Endothelial cell (in vitro differentiated cells): ENCODE measurements at regions not wholly inside any gene's neighbourhood (a gene's known extent, or its start where the extent isn't known, plus 50 kb on each side); places are given as distances from the start of the nearest gene placed in this dataset.

Experiments used
- DNase-seq: peaks from one replicate; pipeline ENCODE4 v3.0.0; 2021; ENCODE audit warnings: low spot score
- H3K27ac Mint-ChIP-seq: one replicate; pipeline ENCODE4 v1.8.0; 2021; ENCODE audit warnings: mixed read lengths, inconsistent platforms; ENCODE audit not compliant: unreplicated experiment
- H3K27me3 Mint-ChIP-seq: one replicate; pipeline ENCODE4 v1.8.0; 2021; ENCODE audit warnings: mild to moderate bottlenecking, moderate library complexity, mixed read lengths, inconsistent platforms; ENCODE audit not compliant: unreplicated experiment
- H3K36me3 Mint-ChIP-seq: one replicate; pipeline ENCODE4 v1.8.0; 2021; ENCODE audit warnings: mild to moderate bottlenecking, low read depth, mixed read lengths, inconsistent platforms; ENCODE audit not compliant: unreplicated experiment
- H3K4me1 Mint-ChIP-seq: one replicate; pipeline ENCODE4 v1.8.0; 2021; ENCODE audit warnings: mild to moderate bottlenecking, mixed read lengths, inconsistent platforms; ENCODE audit not compliant: unreplicated experiment
- H3K4me3 Mint-ChIP-seq: one replicate; pipeline ENCODE4 v1.8.0; 2021; ENCODE audit warnings: mild to moderate bottlenecking, mixed read lengths, inconsistent platforms; ENCODE audit not compliant: unreplicated experiment
- H3K9me3 Mint-ChIP-seq: one replicate; pipeline ENCODE4 v1.8.0; 2021; ENCODE audit warnings: mixed read lengths, inconsistent platforms; ENCODE audit not compliant: unreplicated experiment
- TF ChIP-seq, protein P1 (sequence below): fragments of 200-600 bp; sonication (generic); IDR thresholded peaks from one replicate; pipeline ENCODE4 v1.5.0; 2021; ENCODE audit warnings: antibody characterized with exemption; ENCODE audit not compliant: unreplicated experiment

DNA sequence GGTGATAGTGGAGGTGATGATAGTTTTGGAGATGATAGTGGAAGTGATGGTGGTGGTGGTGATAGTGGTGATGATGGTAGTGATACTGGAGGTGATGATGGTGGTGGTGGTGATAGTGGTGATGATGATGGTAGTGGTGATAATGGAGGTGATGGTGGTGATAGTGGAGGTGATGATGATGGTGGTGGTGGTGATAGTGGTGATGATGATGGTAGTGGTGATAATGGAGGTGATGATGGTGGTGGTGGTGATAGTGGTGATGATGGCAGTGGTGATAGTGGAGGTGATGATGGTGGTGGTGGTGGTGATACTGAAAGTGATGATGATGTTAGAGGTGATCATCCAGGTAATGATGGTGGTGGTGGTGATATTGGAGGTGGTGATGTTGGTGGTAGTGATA is 570.0 kb upstream of the TMEM132C start:
- Mint-ChIP-seq H3K27me3 (no peaks in the 10 kb centered on the region), H3K27ac (no peak overlapping the region), H3K4me1 (no peaks in the 10 kb centered on the region), H3K4me3 (no peak overlapping the region), H3K9me3 (peaks cover 33% of the 10 kb centered on the region), H3K36me3 (peaks cover 5% of the 10 kb centered on the region)
- TF ChIP-seq, protein P1, sequence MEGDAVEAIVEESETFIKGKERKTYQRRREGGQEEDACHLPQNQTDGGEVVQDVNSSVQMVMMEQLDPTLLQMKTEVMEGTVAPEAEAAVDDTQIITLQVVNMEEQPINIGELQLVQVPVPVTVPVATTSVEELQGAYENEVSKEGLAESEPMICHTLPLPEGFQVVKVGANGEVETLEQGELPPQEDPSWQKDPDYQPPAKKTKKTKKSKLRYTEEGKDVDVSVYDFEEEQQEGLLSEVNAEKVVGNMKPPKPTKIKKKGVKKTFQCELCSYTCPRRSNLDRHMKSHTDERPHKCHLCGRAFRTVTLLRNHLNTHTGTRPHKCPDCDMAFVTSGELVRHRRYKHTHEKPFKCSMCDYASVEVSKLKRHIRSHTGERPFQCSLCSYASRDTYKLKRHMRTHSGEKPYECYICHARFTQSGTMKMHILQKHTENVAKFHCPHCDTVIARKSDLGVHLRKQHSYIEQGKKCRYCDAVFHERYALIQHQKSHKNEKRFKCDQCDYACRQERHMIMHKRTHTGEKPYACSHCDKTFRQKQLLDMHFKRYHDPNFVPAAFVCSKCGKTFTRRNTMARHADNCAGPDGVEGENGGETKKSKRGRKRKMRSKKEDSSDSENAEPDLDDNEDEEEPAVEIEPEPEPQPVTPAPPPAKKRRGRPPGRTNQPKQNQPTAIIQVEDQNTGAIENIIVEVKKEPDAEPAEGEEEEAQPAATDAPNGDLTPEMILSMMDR: no peak
- DNase-seq: no peak

DNA sequence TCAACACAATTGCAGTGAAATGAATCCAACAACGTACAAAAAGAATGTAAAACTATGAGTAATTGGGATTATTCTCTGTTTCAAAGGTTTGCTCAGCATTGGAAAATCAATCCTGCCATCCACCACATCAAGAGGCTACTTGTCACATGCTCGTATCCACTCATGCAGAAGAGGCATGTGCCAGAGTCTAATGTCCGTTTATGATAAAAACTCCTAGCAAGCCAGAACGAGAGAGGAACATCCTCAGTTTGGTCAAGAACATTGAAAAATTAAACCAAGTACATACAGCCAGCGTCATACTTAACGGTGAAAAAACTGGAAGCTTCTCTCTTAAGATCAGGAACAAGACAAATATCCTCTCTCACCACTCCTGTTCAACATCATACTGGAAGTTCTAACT is 563.9 kb upstream of the TMEM132C start:
- peaks cover 6% of the 10 kb centered on the region for H3K36me3 Mint-ChIP-seq
- DNase-seq: no peak
- no peak overlapping the region for H3K27ac Mint-ChIP-seq
- H3K27me3 Mint-ChIP-seq: peaks cover 5% of the 10 kb centered on the region
- H3K4me3 Mint-ChIP-seq: no peak overlapping the region
- H3K4me1 Mint-ChIP-seq: no peaks in the 10 kb centered on the region
- H3K9me3 Mint-ChIP-seq: peaks cover 50% of the 10 kb centered on the region
- TF ChIP-seq, protein P1: no peak

DNA sequence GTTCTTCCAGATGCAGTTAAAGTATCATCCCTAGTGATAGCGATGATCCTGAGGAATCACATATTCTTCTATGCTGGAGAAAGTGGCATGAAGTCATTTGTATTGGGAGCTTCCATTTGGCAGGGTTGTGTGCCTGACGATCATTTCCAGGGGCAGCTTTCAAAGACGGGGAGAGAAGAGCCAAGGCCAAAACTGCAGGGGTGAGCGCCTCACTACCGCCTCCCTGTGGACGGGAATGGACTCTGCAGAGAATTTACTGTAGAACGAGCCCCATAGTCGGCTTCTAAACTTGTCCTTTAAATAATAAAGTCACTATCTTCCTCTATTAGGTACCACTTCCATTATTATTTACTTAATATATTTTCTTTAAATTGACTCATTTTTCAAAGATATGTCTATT is 555.9 kb upstream of the TMEM132C start:
- no peak for DNase-seq

DNA sequence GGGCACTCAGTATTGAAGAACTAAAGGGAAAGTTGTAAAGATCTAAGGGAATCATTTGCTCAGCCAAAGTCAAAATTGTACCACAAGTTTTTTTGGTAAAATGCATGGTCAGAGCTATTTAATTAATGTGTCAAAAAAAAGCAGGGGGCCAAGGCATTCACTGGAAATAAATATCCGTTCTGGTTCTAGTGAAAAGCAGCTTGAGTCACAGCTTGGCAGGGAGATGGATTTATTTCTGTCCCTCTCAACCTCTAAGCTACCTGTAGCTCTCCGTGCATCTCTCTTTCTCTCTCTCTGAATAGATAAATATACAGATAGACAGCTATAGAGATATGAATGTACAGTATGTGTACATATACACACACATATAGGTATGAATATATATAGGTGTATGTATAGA is 554.4 kb upstream of the TMEM132C start:
- no peak overlapping the region for H3K27ac Mint-ChIP-seq
- H3K36me3 Mint-ChIP-seq: peaks cover 12% of the 10 kb centered on the region
- TF ChIP-seq, protein P1: no peak
- no peaks in the 10 kb centered on the region for H3K4me1 Mint-ChIP-seq
- H3K4me3 Mint-ChIP-seq: no peak overlapping the region
- no peak for DNase-seq
- no peaks in the 10 kb centered on the region for H3K27me3 Mint-ChIP-seq
- H3K9me3 Mint-ChIP-seq: peaks cover 44% of the 10 kb centered on the region

More for the DNA sequence above, 555.9 kb upstream of the TMEM132C start:
- TF ChIP-seq, protein P1: no peak
- H3K27ac Mint-ChIP-seq: no peak overlapping the region
- H3K9me3 Mint-ChIP-seq: peaks cover 37% of the 10 kb centered on the region
- no peaks in the 10 kb centered on the region for H3K27me3 Mint-ChIP-seq
- peaks cover 12% of the 10 kb centered on the region for H3K36me3 Mint-ChIP-seq
- no peak overlapping the region for H3K4me3 Mint-ChIP-seq
- H3K4me1 Mint-ChIP-seq: no peaks in the 10 kb centered on the region

DNA sequence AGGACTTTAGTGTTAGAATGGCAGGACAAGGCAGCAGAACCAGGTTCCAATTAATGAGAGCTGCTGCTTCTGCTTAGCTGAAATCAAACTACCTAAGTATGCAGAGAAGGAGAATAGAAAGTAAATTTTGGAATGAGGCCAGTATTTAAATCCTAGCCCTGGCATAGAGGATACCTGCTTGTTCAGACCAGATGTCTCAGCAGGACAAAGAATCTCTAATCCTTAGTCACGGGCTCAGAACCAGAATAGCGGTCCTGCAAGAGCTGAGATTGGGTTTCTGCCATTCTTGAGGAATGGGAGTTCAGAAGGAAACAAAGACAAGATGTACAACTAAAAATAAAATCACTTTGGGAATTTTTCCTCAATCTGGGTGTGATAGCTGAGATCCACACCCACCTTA is 550.8 kb upstream of the TMEM132C start:
- no peaks in the 10 kb centered on the region for H3K36me3 Mint-ChIP-seq
- DNase-seq: no peak
- H3K27ac Mint-ChIP-seq: no peak overlapping the region
- no peaks in the 10 kb centered on the region for H3K4me1 Mint-ChIP-seq
- TF ChIP-seq, protein P1: no peak
- H3K4me3 Mint-ChIP-seq: no peak overlapping the region
- peaks cover 34% of the 10 kb centered on the region for H3K9me3 Mint-ChIP-seq
- H3K27me3 Mint-ChIP-seq: no peaks in the 10 kb centered on the region
